SK-N-MC (cell line): ENCODE measurements at regions not wholly inside any gene's neighbourhood (a gene's known extent, or its start where the extent isn't known, plus 50 kb on each side); places are given as distances from the start of the nearest gene placed in this dataset.

Experiments
- EZH2 ChIP-seq: fragments of 200-600 bp; sonication (generic); IDR thresholded peaks from one replicate; pipeline ENCODE4 v1.6.1; 2017; ENCODE audit warnings: antibody characterized with exemption
- FOXP2 ChIP-seq: optimal IDR thresholded peaks from 2 replicates; pipeline ENCODE3; 2011; ENCODE audit warnings: mild to moderate bottlenecking, moderate library complexity; ENCODE audit not compliant: insufficient read depth; ENCODE audit errors: extremely low read length, control extremely low read depth
- POLR2AphosphoS5 ChIP-seq: IDR thresholded peaks from 2 replicates; pipeline ENCODE4 v1.6.1; 2012; ENCODE audit warnings: mild to moderate bottlenecking, low read depth, low read length, borderline replicate concordance

- TF ChIP-seq POLR2AphosphoS5 (no peak), EZH2 (no peak), FOXP2 (no peak)
These were observed 632.8 kb upstream of the AMOT start for GRCh38 chrX:113473418-113473817.
